GM12878 (cell line): ENCODE measurements at regions not wholly inside any gene's neighbourhood (a gene's known extent, or its start where the extent isn't known, plus 50 kb on each side); places are given as distances from the start of the nearest gene placed in this dataset.

ENCODE experiments used
- POLR2A ChIP-seq: IDR thresholded peaks from 2 replicates; pipeline ENCODE4 v1.6.1; 2011; ENCODE audit warnings: low read depth, mild to moderate bottlenecking, low read length
- POLR2AphosphoS5 ChIP-seq: IDR thresholded peaks from 2 replicates; pipeline ENCODE4 v1.6.1; 2011; ENCODE audit warnings: mild to moderate bottlenecking, low read length, inconsistent platforms
- SIX5 ChIP-seq: IDR thresholded peaks from 2 replicates; pipeline ENCODE4 v1.6.1; 2011; ENCODE audit warnings: mild to moderate bottlenecking, low read depth, low read length, moderate library complexity; ENCODE audit not compliant: severe bottlenecking
- ZNF384 ChIP-seq: IDR thresholded peaks from 2 replicates; pipeline ENCODE4 v1.6.1; 2012; ENCODE audit warnings: low read depth, mild to moderate bottlenecking, low read length, improper control_type of control experiment, borderline replicate concordance
- TF ChIP-seq, protein P1 (sequence below), 3 experiments: IDR thresholded peaks in 2 of 3; conservative IDR thresholded peaks in 1 of 3; 2 replicates each; pipeline ENCODE4 v1.5.1; 2011; ENCODE audit warnings: low read depth in 3 of 3, low read length in 3 of 3, mild to moderate bottlenecking in 3 of 3, control low read depth in 2 of 3, moderate library complexity in 2 of 3, inconsistent platforms in 1 of 3, mixed read lengths in 1 of 3; ENCODE audit not compliant: control insufficient read depth in 2 of 3, insufficient read depth in 1 of 3; ENCODE audit errors: extremely low read depth in 1 of 3
- TF ChIP-seq, protein P2 (sequence below): IDR thresholded peaks from 2 replicates; pipeline ENCODE4 v1.6.1; 2012; ENCODE audit warnings: low read depth, low read length, improper control_type of control experiment

DNA sequence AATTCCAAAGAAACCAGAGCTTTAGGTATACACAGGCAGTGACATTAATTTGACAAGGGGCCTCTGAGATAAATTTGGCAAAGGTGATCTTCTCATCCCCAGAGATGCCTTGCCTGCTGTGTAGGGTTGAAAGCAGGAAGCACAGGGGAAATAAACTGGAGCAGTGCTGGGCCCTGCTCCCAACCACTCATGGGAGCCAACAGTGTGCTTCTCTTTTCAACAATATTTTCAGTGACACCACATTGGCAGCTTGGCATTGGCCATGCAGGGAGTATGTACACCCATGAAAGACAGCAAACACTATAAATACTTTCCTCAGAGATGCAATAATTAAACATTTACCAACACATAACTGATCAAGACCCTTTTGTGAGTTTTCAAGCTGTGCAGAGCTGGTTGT lies 90.7 kb upstream of the F13A1 start:
- TF ChIP-seq POLR2A = no peak
- no peak for TF ChIP-seq ZNF384
- TF ChIP-seq, protein P1, sequence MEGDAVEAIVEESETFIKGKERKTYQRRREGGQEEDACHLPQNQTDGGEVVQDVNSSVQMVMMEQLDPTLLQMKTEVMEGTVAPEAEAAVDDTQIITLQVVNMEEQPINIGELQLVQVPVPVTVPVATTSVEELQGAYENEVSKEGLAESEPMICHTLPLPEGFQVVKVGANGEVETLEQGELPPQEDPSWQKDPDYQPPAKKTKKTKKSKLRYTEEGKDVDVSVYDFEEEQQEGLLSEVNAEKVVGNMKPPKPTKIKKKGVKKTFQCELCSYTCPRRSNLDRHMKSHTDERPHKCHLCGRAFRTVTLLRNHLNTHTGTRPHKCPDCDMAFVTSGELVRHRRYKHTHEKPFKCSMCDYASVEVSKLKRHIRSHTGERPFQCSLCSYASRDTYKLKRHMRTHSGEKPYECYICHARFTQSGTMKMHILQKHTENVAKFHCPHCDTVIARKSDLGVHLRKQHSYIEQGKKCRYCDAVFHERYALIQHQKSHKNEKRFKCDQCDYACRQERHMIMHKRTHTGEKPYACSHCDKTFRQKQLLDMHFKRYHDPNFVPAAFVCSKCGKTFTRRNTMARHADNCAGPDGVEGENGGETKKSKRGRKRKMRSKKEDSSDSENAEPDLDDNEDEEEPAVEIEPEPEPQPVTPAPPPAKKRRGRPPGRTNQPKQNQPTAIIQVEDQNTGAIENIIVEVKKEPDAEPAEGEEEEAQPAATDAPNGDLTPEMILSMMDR (IDR thresholded peaks at IDR 0.05 in 2 of 3, conservative IDR thresholded peaks at IDR 0.05 in 1 of 3; ENCODE audit: control insufficient read depth in 2 of 3, extremely low read depth in 1 of 3, insufficient read depth in 1 of 3, low read depth in 3 of 3, low read length in 3 of 3) = no peak
- no peak for TF ChIP-seq SIX5
- TF ChIP-seq, protein P2, sequence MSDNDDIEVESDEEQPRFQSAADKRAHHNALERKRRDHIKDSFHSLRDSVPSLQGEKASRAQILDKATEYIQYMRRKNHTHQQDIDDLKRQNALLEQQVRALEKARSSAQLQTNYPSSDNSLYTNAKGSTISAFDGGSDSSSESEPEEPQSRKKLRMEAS = no peak
- no peak for TF ChIP-seq POLR2AphosphoS5
